Activated naive CD8-positive, alpha-beta T cell treated with anti-CD3 and anti-CD28 coated beads, Interleukin-2, amount 10 ng/mL, durations not matched to agents 7 days and 5 days (primary cell): ENCODE measurements at regions not wholly inside any gene's neighbourhood (a gene's known extent, or its start where the extent isn't known, plus 50 kb on each side); places are given as distances from the start of the nearest gene placed in this dataset.
"Not testable (repeated sequence)": the region's sequence is repeated elsewhere in the genome, so short reads cannot be mapped to it uniquely, and the experiment has no call there.

Experiments
- ATAC-seq: fragments of 150-1000 bp; cut with Tn5 transposase; one replicate; pipeline ENCODE4 v1.10.0; 2021; ENCODE audit warnings: low read depth, moderate library complexity
- POLR2A ChIA-PET: fragments of 350-600 bp; sonication (Branson Sonifier 250); formaldehyde crosslinking; loops from one replicate; lab custom pipeline; 2021; ENCODE audit warnings: antibody characterized with exemption; lab: Charles Lee
- DNase-seq: peaks from one replicate; pipeline ENCODE4 v3.0.0; 2021
- H3K27ac Mint-ChIP-seq: one replicate; pipeline ENCODE4 v1.8.0; 2022; ENCODE audit warnings: mild to moderate bottlenecking, mixed read lengths
- H3K27me3 Mint-ChIP-seq: one replicate; pipeline ENCODE4 v1.8.0; 2022; ENCODE audit warnings: mild to moderate bottlenecking, moderate library complexity, mixed read lengths
- H3K36me3 Mint-ChIP-seq: one replicate; pipeline ENCODE4 v1.8.0; 2021; ENCODE audit warnings: mild to moderate bottlenecking, mixed read lengths
- H3K4me1 Mint-ChIP-seq: one replicate; pipeline ENCODE4 v1.8.0; 2021; ENCODE audit warnings: mixed read lengths
- H3K4me3 Mint-ChIP-seq: one replicate; pipeline ENCODE4 v1.8.0; 2022; ENCODE audit warnings: mild to moderate bottlenecking, moderate library complexity, mixed read lengths
- H3K9me3 Mint-ChIP-seq: one replicate; pipeline ENCODE4 v1.8.0; 2021; ENCODE audit warnings: mixed read lengths

DNA sequence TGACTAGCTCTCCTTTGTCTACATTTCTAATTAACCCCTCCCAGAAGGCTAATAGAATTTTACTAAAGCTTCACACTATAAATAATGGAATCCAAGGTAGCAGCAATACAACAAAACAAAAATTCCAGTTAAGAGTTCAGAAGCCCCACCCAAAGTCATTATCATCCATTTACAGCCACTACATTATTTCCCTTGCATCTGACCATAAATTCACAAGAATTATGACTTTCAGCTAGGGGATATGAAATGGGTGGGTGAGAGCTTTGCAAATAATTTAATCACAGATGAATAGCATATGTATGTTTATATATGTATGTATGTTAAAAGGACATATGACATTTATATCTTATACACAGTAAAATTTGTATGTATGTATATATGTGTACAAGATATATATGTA, 65.3 kb upstream of the PTGDR start:
- H3K4me3 Mint-ChIP-seq, result no peak overlapping the region
- ATAC-seq, result no peak

DNA sequence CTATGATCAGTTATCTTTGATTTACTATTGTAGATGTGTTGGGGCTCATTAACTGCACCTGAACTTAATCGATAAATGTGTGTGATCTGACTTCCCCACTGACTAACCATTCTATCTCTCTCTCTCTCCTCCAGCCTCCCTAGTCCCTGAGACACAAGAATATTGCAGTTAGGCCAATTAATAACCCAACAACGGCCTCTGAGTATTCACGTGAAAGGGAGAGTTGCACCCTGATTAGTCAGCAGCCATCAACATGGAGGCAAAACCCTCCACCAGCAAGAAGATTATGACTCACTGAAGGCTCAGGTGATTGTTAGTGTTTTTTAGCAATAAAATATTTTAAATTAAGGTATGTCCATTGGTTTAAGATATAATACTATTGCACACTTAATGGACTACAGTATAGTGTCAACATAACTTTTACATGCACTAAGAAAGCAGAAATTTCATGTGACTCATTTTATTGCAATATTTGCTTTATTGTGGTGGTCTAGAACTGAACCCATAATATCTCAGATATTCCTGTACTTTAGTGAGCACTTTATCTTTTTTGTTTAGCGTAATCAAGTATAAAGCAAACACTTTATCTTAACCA, 77.1 kb upstream of the PTGDR start:
- no peak for ATAC-seq
- no peak overlapping the region for H3K27ac Mint-ChIP-seq

More for the DNA sequence above, 65.3 kb upstream of the PTGDR start:
- H3K36me3 Mint-ChIP-seq, result peaks cover 4% of the 10 kb centered on the region
- no peaks in the 10 kb centered on the region for H3K27me3 Mint-ChIP-seq
- no peaks in the 10 kb centered on the region for H3K4me1 Mint-ChIP-seq
- DNase-seq, result no peak
- no peak overlapping the region for H3K27ac Mint-ChIP-seq
- peaks cover 9% of the 10 kb centered on the region for H3K9me3 Mint-ChIP-seq
- POLR2A ChIA-PET, result no interaction called here

DNA sequence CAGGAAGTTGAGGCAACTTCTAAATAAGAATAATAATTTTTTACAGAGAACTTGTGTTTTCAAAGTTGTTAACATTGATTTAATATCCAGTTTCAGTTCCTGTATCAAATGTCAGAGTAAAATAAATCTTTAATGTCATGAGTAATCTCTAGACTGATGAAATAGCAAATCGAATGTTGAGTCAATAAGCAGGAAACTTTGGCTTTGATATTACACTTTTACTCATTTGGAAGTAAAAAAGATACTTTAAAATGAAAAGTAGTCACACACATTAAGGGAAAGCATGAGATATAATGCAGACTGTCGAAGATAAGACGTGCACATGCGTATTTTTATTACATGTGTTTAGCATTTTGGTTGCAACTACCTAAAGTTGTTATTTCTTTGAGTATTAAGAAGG, 78.2 kb upstream of the PTGDR start:
- Mint-ChIP-seq H3K27me3 (no peaks in the 10 kb centered on the region), H3K4me3 (no peak overlapping the region), H3K27ac (no peak overlapping the region), H3K36me3 (peaks cover 4% of the 10 kb centered on the region), H3K9me3 (peaks cover 8% of the 10 kb centered on the region), H3K4me1 (peaks cover 7% of the 10 kb centered on the region)
- ATAC-seq (no peak), DNase-seq (no peak)
- POLR2A ChIA-PET, result no interaction called here

More for the DNA sequence above, 77.1 kb upstream of the PTGDR start:
- POLR2A ChIA-PET, result no interaction called here
- no peaks in the 10 kb centered on the region for H3K27me3 Mint-ChIP-seq
- no peak for DNase-seq
- H3K4me1 Mint-ChIP-seq, result peaks cover 7% of the 10 kb centered on the region
- peaks cover 6% of the 10 kb centered on the region for H3K36me3 Mint-ChIP-seq
- H3K4me3 Mint-ChIP-seq, result no peak overlapping the region
- H3K9me3 Mint-ChIP-seq, result peaks cover 11% of the 10 kb centered on the region

DNA sequence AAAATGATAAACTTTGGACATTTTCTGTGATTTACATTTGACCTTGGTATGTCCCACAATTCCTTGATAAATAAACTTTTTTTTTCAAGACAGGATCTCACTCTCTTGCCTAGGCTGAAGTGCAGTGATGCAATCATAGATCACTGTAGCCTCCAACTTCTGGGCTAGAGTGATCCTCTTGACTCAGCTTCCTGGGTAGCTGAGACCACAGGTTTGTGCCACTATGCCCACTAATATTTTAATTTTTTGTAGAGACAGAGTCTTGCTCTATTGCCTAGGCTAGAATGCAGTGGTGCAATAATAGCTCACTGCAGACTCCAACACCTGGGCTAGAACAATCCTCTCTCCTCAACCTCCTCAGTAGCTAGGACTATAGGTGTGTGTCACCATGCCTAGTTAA, 79.1 kb upstream of the PTGDR start:
- Mint-ChIP-seq H3K9me3 (peaks cover 11% of the 10 kb centered on the region), H3K4me3 (no peak overlapping the region), H3K27me3 (peaks cover 2% of the 10 kb centered on the region), H3K36me3 (peaks cover 7% of the 10 kb centered on the region), H3K4me1 (peaks cover 7% of the 10 kb centered on the region), H3K27ac (no peak overlapping the region)
- POLR2A ChIA-PET, result no interaction called here
- ATAC-seq, result no peak
- no peak for DNase-seq

DNA sequence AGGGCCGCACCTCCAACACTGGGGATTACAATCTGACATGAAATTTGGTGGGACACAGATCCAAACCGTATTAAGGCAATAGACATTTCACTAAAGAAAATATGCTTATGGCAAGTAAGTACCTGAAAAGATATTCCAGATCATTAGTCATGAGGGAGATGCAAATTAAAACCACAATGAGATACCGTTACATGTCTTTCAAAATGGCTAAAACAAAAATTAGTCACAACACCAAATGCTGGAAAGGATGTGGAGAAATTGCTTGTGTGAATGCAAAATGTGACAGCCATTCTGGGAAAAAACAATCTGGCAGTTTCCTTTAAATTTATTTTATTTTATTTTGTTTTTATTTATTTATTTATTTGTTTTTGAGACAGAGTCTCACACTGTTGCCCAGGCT, 82.3 kb upstream of the PTGDR start:
- peaks cover 6% of the 10 kb centered on the region for H3K27me3 Mint-ChIP-seq
- ATAC-seq (no peak), DNase-seq (no peak)
- no peak overlapping the region for H3K27ac Mint-ChIP-seq
- peaks cover 25% of the 10 kb centered on the region for H3K9me3 Mint-ChIP-seq
- no peak overlapping the region for H3K4me3 Mint-ChIP-seq
- peaks cover 7% of the 10 kb centered on the region for H3K4me1 Mint-ChIP-seq
- peaks cover 24% of the 10 kb centered on the region for H3K36me3 Mint-ChIP-seq
- POLR2A ChIA-PET, result no interaction called here

DNA sequence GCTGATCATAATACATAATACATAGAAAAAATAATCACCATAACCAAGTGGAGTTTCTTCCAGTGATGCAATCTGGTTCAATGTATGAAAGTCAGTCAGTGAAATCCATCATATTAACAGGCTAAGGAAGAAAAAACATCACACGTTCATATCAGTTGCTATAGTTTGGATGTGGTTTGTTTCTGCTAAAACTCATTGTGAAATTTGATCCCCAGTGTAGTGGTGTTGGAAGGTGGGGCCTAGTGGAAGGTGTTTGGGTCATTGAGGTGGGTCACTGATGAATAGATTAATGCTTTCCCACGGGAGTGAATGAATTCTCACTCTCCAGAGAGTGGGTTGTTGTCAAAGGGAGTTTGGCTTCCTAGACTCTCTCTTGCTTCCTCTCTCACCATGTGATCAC, 84.6 kb upstream of the PTGDR start:
- Mint-ChIP-seq H3K9me3 (peaks cover 30% of the 10 kb centered on the region), H3K4me3 (no peak overlapping the region), H3K27me3 (peaks cover 6% of the 10 kb centered on the region), H3K27ac (no peak overlapping the region), H3K36me3 (peaks cover 32% of the 10 kb centered on the region), H3K4me1 (peaks cover 5% of the 10 kb centered on the region)
- DNase-seq (no peak), ATAC-seq (no peak)
- POLR2A ChIA-PET, result no interaction called here

DNA sequence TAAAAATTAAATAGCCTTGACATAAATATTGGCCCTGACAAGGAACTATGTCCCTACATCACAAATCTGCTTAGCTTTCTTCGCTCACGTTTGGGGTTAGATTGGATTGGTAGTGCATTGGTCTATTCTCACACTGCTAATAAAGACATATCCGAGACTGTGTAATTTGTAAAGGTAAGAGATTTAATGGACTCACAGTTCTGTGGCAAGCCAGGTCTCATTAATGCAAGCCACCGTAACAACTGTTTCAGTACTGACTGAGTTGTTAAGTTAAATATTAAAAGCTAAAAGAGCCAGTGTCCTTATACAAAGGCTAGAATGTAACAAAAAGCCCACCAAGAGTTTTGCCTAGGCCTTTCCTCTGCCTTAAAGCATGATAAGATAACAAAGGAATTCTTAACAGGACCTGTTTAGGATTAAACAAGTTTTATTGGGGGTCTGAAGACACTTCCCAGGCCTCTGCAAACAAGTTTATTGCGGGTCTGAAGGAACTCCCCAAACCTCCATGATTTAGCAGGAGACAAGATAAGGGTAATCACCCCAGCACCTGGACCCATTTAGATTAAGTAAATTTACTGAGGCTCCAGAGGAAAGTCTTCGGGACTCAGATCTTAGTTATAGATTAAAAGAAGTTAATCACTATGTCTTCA, 88.2 kb upstream of the PTGDR start:
- DNase-seq, result no peak
- no peak overlapping the region for H3K27ac Mint-ChIP-seq
- ATAC-seq, result no peak
- H3K4me3 Mint-ChIP-seq, result no peak overlapping the region
- H3K36me3 Mint-ChIP-seq, result peaks cover 50% of the 10 kb centered on the region
- peaks cover 6% of the 10 kb centered on the region for H3K27me3 Mint-ChIP-seq
- peaks cover 39% of the 10 kb centered on the region for H3K9me3 Mint-ChIP-seq
- POLR2A ChIA-PET, result no interaction called here
- peaks cover 23% of the 10 kb centered on the region for H3K4me1 Mint-ChIP-seq

DNA sequence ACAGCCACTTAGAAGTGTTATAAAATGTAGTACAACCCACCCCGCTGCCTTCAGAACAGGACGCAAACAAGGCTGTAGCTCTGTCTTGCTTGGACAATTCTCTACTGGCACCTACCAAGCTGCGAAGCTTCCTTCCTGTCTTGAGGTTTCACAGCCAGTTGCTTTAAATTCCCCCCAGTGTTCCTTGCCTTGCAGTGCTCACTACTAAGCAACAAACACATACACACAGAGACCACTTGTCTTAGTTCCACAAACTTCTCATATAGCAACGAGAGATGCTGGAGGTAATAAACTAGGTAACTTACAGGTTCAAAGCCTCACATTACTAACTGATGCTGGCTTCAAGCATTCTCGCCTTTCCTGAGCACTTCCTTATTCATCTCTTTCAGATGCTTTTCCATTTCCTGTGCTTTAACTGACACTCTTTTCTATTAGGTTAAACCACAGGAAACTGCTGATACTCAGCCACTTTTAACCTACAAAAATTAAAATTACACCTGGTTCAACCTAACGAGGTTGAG, 91.5 kb upstream of the PTGDR start:
- POLR2A ChIA-PET, result interaction anchor here (0.9 to 1.0 kb wide), 3 partner anchors 20 to 44 kb away, joined by 3 to 5 read pairs (median 4); no protein-coding TSS in a partner anchor
- Mint-ChIP-seq H3K4me1 (peaks cover 26% of the 10 kb centered on the region), H3K27me3 (no peaks in the 10 kb centered on the region), H3K27ac (peak overlapping the region; percentile 85), H3K36me3 (peaks cover 53% of the 10 kb centered on the region), H3K4me3 (peak overlapping the region; percentile 57), H3K9me3 (peaks cover 34% of the 10 kb centered on the region)
- ATAC-seq, result peak; percentile 92
- no peak for DNase-seq

DNA sequence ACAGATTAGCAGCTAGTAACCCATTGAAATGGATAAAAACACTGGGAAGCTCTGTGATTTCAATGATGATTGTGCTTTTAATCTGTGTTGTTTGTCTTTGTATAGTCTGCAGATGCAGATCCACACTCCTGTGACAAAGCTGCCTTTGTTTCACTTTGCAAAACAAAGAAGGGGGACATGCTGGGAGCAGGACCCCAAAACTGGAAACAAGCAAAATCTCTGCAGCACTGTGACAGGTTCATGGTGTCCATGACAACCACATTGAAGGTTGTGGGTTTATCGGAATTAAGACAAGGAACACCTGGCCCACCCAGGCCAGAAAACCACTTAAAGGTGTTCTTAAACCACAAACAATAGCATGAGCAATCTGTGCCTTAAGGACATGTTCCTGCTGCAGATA, 95.6 kb upstream of the PTGDR start:
- Mint-ChIP-seq H3K36me3 (peaks cover 37% of the 10 kb centered on the region), H3K9me3 (peaks cover 27% of the 10 kb centered on the region), H3K4me1 (peaks cover 23% of the 10 kb centered on the region)
- not testable (repeated sequence) for H3K27me3 Mint-ChIP-seq, H3K4me3 Mint-ChIP-seq, DNase-seq, H3K27ac Mint-ChIP-seq, ATAC-seq
- POLR2A ChIA-PET, result interaction anchor here (0.5 kb wide), 1 partner anchor 409 kb away, joined by 4 read pairs; no protein-coding TSS in a partner anchor

DNA sequence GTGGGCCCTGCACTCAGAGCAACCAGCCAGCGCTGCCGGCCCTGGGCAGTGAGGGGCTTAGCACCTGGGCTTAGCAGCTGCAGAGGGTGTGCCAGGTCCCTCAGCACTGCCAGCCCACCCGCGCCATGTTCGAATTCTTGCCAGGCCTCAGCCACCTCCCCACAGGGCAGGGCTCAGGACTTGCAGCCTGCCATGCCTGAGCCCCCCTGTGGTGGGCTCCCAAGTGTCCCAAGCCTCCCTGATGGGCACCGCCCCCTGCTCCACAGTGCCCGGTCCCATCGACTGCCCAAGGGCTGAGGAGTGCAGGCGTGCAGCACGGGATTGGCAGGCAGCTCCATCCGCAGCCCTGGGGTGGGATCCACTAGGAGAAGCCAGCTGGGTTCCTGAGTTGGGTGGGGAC, 98.0 kb upstream of the NID2 start:
- ATAC-seq, result no peak
- Mint-ChIP-seq H3K36me3 (peaks cover 10% of the 10 kb centered on the region), H3K27ac (no peak overlapping the region), H3K27me3 (peaks cover 2% of the 10 kb centered on the region), H3K9me3 (peaks cover 25% of the 10 kb centered on the region), H3K4me1 (no peaks in the 10 kb centered on the region), H3K4me3 (no peak overlapping the region)
- DNase-seq, result no peak
- POLR2A ChIA-PET, result no interaction called here

DNA sequence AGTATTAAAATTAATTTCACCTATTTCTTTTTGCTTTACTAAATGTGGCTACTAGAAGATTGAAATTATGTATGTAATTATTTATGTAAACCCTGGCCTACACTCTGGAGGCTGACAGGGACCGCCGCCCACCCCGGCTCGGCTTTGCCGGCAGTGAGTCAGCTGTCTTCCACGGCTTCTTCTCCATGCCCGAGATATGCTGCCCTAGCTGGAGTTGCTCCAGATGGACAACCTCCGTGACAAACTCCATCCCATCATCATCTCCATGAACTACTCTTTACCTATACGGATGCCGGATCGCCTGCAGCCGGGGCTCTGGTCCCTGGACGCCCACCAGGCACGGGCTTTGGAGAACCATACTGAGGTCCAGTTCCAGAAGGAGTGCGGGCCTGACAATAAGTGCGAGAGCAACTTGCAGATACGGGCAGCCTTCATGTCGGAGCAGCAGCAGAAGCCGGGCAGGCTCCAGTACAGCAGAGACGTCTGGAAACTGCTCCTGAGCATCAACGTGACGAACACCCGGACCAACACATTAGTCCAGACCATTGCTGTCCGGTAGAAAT, 86.9 kb upstream of the NID2 start:
- ATAC-seq (no peak), DNase-seq (no peak)
- H3K4me1 Mint-ChIP-seq, result peaks cover 34% of the 10 kb centered on the region
- H3K4me3 Mint-ChIP-seq, result peak overlapping the region; percentile 8
- POLR2A ChIA-PET, result interaction anchor here (0.7 kb wide), 1 partner anchor 20 kb away, joined by 4 read pairs; no protein-coding TSS in a partner anchor
- H3K36me3 Mint-ChIP-seq, result peaks cover 18% of the 10 kb centered on the region
- peaks cover 2% of the 10 kb centered on the region for H3K27me3 Mint-ChIP-seq
- H3K27ac Mint-ChIP-seq, result no peak overlapping the region
- H3K9me3 Mint-ChIP-seq, result peaks cover 8% of the 10 kb centered on the region

DNA sequence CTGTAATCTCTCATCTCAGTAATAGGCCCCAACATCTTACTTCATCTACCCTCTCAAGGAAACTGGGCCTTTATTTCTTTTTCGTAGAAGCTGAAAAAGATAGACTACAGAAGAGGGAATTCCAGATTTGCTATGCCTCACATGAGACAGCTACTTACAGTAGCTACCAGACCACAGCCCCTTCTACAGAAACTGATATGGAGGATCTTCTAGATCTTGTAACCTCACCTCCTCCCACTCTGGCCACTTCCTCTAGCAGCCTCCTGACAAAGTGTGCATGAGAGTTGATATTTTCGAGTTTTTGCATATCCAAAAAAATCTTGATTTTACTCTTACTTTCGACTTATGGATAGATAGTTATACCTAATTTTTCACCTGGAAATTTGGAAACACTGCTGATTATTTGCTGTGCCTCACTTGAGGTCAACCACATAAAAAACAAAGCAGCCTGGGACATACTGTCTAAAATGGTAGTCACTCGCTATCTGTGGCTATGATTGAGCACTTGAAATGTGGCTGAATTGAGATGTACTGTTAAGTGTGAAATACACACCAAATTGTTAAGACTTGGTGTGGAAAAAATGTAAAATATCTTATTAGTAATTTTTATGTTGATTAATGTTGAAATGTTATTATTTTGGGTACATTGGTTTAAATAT, 86.3 kb upstream of the NID2 start:
- Mint-ChIP-seq H3K9me3 (peaks cover 8% of the 10 kb centered on the region), H3K27ac (peak overlapping the region; percentile 71), H3K4me1 (peaks cover 34% of the 10 kb centered on the region), H3K4me3 (peak overlapping the region; percentile 50), H3K36me3 (peaks cover 18% of the 10 kb centered on the region), H3K27me3 (no peaks in the 10 kb centered on the region)
- peak; percentile 90 for ATAC-seq
- DNase-seq, result no peak
- POLR2A ChIA-PET, result interaction anchor here (1.5 to 1.8 kb wide), 3 partner anchors 20 to 110 kb away, joined by 5 to 7 read pairs (median 5); no protein-coding TSS in a partner anchor

DNA sequence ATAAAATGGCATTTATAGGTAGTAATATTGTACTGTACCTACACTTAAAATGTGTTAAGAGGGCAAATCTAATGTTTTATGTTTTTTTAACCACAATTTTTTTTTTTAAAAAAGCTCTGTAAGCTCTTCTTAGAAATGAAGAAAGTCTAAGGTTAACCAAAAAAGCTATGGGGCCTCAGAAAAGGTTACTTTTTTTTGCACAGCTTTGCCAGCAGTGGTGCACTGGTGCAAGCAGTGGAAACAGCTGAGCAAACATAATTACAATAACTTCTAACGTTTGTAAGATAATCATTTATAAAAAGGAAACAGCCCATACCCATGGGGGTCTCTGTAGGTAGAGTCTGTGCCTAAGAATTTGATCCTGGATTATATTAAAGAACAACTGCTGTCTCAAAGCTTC, 85.1 kb upstream of the NID2 start:
- peak overlapping the region; percentile 45 for H3K4me3 Mint-ChIP-seq
- H3K36me3 Mint-ChIP-seq, result peaks cover 25% of the 10 kb centered on the region
- H3K4me1 Mint-ChIP-seq, result peaks cover 38% of the 10 kb centered on the region
- ATAC-seq, result peak; percentile 61
- POLR2A ChIA-PET, result interaction anchor here (0.8 to 1.8 kb wide), 4 partner anchors 22 to 111 kb away, joined by 3 to 7 read pairs (median 5); partner anchors contain the start of gene NID2
- H3K27me3 Mint-ChIP-seq, result no peaks in the 10 kb centered on the region
- H3K27ac Mint-ChIP-seq, result peak overlapping the region; percentile 71
- peaks cover 8% of the 10 kb centered on the region for H3K9me3 Mint-ChIP-seq
- no peak for DNase-seq
